ENCODE measurements at regions not wholly inside any gene's neighbourhood (a gene's known extent, or its start where the extent isn't known, plus 50 kb on each side); places are given as distances from the start of the nearest gene placed in this dataset.
A peak's percentile ranks its signal among the peaks of the same experiment; 100 is the strongest.
"Not testable (repeated sequence)": the region's sequence is repeated elsewhere in the genome, so short reads cannot be mapped to it uniquely, and the experiment has no call there.

DNA sequence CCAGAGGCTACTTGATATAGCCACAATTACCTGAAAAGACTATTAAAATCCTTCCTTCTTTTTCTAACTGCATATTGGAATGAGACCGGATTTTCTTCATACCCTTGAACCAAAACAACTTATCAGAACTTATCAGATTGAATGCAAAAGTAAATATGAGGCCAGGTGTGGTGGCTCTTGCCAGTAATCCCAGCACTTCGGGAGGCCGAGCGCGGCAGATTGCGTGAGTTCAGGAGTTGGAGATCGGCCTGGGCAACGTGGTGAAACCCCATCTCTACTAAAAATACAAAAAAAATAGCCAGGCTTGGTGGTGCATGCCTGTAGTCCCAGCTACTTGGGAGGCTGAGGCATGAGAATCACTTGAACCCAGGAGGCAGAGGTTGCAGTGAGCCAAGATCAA is 72.8 kb upstream of the TOP1 start:
- not testable (repeated sequence) for H3K9me3 Mint-ChIP-seq; H3K27ac Mint-ChIP-seq (ENCODE audit: low read depth); H3K4me3 Mint-ChIP-seq; ATAC-seq (replicated peaks; ENCODE audit: extremely low read depth, poor library complexity, severe bottlenecking); H3K4me1 Mint-ChIP-seq; H3K36me3 Mint-ChIP-seq (ENCODE audit: insufficient read depth); DNase-seq (ENCODE audit: low spot score in 2 of 2)
- peaks cover 16% of the 10 kb centered on the region for H3K27me3 Mint-ChIP-seq

DNA sequence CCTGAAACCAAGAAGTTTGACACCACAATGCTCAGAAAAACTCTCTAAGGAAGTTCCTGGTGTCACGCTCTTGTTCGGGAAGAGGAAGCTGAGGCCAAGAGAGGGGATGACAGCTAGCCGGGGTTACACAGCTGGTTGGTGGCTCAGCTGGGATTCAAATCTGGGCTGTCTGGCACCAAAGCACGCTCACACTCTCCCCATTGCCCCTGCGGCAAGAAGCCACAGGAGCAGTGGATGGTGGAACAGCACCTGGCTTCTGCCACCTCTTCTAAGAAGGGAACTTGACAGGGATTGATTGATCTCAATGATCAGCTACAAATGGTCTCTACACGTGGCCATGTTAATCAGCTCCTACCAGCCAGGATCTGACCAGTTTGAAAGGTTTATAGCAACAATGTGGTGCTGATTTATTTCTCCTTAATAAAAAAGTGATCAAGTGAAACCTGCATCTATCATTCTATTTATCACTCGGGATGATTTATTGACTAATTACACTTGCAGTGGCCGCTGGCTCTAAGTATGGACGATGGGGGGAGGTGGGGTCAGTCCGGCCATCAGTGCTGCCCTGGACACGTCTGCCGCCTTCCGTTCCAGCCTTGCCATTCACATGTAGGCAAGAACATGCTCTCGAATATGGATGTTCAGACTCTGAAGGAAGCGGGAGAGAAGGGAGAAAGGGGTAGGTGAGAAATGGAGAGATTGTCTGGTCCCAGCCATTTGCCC is 71.9 kb upstream of the TOP1 start:
- ATAC-seq (replicated peaks; ENCODE audit: extremely low read depth, poor library complexity, severe bottlenecking) (no peak), DNase-seq (ENCODE audit: low spot score in 2 of 2) (no peak)
- H3K27ac Mint-ChIP-seq (ENCODE audit: low read depth) = no peak overlapping the region
- H3K27me3 Mint-ChIP-seq = peaks cover 15% of the 10 kb centered on the region
- no peak overlapping the region for H3K4me3 Mint-ChIP-seq
- H3K4me1 Mint-ChIP-seq = peaks cover 5% of the 10 kb centered on the region
- no peaks in the 10 kb centered on the region for H3K36me3 Mint-ChIP-seq (ENCODE audit: insufficient read depth)
- no peaks in the 10 kb centered on the region for H3K9me3 Mint-ChIP-seq

DNA sequence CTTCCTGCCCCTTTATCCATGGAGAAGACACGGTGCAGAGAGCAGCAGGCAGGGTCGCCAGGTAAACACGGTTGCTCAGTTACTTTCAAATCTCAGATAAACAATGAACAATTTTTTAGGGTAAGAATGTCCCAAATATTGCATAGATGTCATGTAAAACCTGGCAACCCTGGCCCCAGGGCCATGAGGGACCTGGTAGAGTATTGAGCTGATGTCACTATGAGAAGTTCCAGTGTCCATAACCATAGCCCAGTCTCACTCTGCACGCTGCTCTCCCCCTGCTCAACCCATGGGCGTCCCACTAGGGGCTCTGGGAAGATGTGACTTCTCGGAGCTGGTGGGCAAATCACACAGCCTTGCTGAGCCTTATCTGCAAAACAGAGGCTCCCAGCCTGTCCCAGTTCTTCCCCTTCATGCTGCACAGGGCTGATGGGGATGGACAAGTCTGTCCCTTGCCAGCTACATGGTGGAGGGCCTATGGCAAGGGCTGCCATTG is 71.3 kb upstream of the TOP1 start:
- Mint-ChIP-seq H3K4me3 (no peak overlapping the region), H3K27ac (ENCODE audit: low read depth) (no peak overlapping the region), H3K9me3 (no peaks in the 10 kb centered on the region), H3K27me3 (peaks cover 9% of the 10 kb centered on the region), H3K36me3 (ENCODE audit: insufficient read depth) (no peaks in the 10 kb centered on the region), H3K4me1 (peaks cover 11% of the 10 kb centered on the region)
- no peak for ATAC-seq (replicated peaks; ENCODE audit: extremely low read depth, poor library complexity, severe bottlenecking)
- DNase-seq (ENCODE audit: low spot score in 2 of 2) = no peak

DNA sequence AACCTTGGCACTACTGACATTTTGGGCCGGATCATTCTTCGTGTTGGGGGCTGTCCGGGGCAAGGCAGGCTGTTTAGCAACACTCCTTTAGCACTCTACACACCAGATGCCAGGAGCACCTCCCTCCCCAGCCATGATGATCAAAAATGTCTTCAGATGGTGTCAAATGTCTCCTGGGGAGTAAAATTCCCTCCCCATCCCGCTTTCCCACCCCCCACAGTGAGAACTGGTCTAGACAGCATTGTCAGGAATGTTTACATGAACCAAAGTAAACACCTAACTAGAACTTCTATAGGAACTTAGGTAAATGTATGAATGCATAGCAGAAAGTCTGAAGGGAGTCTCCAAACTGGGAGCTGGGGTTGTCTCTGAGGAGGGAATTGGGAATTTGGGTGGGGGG is 70.0 kb upstream of the TOP1 start:
- DNase-seq (ENCODE audit: low spot score in 2 of 2) (no peak), ATAC-seq (replicated peaks; ENCODE audit: extremely low read depth, poor library complexity, severe bottlenecking) (no peak)
- Mint-ChIP-seq H3K27ac (ENCODE audit: low read depth) (no peak overlapping the region), H3K36me3 (ENCODE audit: insufficient read depth) (no peaks in the 10 kb centered on the region), H3K9me3 (no peaks in the 10 kb centered on the region), H3K4me1 (peaks cover 11% of the 10 kb centered on the region), H3K27me3 (peaks cover 9% of the 10 kb centered on the region), H3K4me3 (no peak overlapping the region)

DNA sequence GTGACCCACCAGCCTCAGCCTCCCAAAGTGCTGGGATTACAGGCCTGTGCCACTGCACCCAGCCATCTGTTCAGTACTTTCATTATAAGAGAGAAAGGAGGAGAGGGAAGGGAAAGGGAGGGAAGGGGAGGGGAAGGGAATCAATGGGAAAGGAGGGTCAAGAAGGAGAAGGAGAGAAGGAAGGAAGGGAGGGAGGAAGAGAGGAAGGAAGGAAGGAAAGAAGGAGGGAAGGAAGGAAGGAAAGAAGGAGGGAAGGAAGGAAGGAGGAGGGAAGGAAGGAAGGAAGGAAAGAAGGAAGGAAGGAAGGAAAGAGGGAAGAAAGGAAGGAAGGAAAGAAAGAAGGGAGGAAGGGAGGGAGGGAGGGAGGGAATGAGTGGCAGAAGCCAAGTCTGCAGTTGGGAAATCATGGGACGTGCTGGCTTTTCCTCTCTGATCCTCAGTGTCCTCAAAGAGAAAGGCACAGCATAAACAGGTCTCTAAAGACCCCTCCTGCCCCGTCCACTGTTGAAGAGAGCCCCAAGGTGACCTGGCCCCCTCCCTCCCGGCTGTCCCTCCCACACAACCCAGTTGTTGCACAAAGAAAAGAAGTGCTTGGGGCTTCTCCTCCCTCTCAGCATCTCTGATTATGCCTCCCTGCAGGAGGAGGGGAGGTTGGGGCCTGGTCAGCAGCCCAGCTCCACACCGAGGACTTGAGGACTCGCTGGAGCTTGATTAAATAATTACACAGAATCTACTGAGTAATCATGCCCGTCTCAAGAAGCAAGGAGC is 69.1 kb upstream of the TOP1 start:
- DNase-seq (ENCODE audit: low spot score in 2 of 2) = no peak
- Mint-ChIP-seq H3K4me1 (peaks cover 11% of the 10 kb centered on the region), H3K36me3 (ENCODE audit: insufficient read depth) (no peaks in the 10 kb centered on the region), H3K9me3 (no peaks in the 10 kb centered on the region), H3K4me3 (no peak overlapping the region), H3K27me3 (peaks cover 9% of the 10 kb centered on the region), H3K27ac (ENCODE audit: low read depth) (no peak overlapping the region)
- ATAC-seq (replicated peaks; ENCODE audit: extremely low read depth, poor library complexity, severe bottlenecking) = no peak

DNA sequence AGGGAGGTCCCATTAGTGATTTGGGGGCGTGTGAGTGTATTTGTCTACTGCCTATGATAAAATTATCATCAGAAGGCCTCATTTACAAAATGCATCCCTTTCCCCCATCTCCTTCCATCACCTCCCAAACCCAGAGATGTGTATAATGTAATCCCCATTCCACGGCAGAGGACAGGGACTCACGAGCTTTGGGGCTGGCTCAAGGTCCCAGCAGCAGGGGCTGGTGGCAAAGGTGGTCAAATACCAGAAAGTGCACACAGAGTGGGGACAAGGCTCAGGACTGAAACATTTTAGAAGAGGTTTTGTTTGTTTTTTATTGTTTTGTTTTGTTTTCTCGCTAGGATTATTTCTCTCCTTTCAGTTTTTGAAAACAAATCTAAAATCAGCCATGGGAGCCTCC is 68.5 kb upstream of the TOP1 start:
- no peak overlapping the region for H3K27ac Mint-ChIP-seq (ENCODE audit: low read depth)
- DNase-seq (ENCODE audit: low spot score in 2 of 2) (no peak), ATAC-seq (replicated peaks; ENCODE audit: extremely low read depth, poor library complexity, severe bottlenecking) (no peak)
- no peaks in the 10 kb centered on the region for H3K9me3 Mint-ChIP-seq
- H3K4me1 Mint-ChIP-seq = peaks cover 11% of the 10 kb centered on the region
- no peaks in the 10 kb centered on the region for H3K36me3 Mint-ChIP-seq (ENCODE audit: insufficient read depth)
- H3K4me3 Mint-ChIP-seq = no peak overlapping the region
- H3K27me3 Mint-ChIP-seq = peaks cover 9% of the 10 kb centered on the region

DNA sequence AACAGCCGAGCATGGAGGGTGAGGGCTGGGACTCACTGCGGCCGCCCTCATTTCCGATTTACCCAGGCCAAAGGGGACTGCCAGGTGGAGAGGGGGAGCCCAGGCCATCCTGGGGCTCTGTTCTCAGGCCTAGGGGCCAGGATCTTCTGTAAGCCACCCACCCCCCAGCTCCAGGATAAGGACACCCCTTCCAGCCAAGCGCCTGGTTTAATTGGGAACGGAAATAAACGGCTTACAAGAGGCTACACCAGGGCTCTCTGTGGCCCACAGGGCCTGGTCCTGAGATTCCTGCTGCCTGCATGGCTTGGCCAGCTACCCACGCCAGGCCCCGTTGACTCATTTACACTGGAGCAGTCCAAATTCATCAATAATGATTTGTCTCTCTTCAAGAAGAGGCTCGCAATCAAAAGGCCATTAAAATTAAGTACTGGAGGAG is 68.1 kb upstream of the TOP1 start:
- Mint-ChIP-seq H3K4me1 (peaks cover 11% of the 10 kb centered on the region), H3K36me3 (ENCODE audit: insufficient read depth) (no peaks in the 10 kb centered on the region), H3K27ac (ENCODE audit: low read depth) (no peak overlapping the region), H3K27me3 (peaks cover 9% of the 10 kb centered on the region), H3K9me3 (no peaks in the 10 kb centered on the region), H3K4me3 (no peak overlapping the region)
- no peak for ATAC-seq (replicated peaks; ENCODE audit: extremely low read depth, poor library complexity, severe bottlenecking)
- no peak for DNase-seq (ENCODE audit: low spot score in 2 of 2)

DNA sequence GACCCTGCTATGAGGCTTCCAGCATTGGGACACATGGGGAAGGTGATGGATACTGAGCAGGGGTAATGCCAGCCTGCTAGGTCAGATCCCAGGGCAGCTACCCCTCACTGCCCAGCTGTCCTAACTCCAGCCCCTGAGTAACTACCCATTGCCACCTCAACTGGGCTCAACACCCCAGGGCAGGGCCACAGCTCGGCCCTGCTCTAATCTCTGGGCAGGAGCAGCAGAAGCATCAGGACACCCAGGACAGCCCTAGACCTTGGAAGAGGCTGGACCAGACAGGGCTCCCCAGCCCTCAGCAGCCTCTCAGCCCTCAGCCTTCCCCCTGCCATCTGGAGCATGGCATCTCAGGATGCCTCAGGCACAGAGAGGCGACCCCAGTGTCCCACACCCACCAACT is 67.4 kb upstream of the TOP1 start:
- ATAC-seq (replicated peaks; ENCODE audit: extremely low read depth, poor library complexity, severe bottlenecking) = no peak
- Mint-ChIP-seq H3K36me3 (ENCODE audit: insufficient read depth) (no peaks in the 10 kb centered on the region), H3K9me3 (no peaks in the 10 kb centered on the region), H3K27me3 (peaks cover 9% of the 10 kb centered on the region), H3K4me3 (no peak overlapping the region), H3K27ac (ENCODE audit: low read depth) (no peak overlapping the region), H3K4me1 (peaks cover 11% of the 10 kb centered on the region)
- no peak for DNase-seq (ENCODE audit: low spot score in 2 of 2)

DNA sequence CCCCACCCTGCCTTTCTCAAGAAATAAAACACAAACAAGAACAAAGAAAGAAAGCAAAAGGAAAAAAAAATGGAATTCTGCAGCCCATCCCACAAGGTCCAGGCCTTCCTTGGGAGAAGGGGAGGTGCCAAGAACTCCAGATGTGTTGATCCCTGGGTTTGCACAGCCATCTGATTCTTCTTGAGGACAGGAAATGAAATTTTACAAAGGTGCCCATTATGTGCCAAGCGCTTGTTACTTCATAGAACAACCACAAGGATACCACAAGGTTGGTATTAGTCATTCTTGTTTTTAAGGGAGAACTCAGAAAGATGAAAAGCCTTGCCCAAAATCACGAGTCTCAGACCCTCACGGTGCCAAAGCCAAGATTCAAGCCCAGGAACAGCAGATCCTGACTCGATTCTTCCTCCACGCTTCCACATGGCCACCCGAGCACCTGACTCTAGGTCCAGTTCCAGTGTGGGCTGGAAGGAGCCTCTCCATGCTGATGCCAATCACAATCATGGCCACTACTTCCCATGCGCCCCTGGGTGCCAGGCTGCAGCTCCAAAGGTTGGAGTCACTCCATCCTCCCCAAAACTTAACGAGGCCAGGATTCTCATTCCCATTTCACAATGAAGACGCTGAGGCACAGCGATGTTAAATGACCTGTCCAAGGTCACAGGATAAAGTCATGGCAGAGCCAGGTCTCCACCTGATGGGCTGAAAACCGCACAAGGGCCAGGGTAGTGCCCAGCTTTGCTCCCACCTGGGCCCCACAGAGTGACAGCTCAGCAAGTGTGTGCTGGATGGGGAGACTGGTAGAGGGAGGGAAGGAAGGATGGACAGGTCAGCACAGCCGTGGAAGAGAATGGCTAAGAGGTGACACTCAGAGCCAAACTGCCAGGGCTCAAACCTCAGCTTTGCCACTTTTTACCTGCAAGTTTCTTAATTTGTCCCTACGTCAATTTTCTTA is 66.7 kb upstream of the TOP1 start:
- Mint-ChIP-seq H3K27ac (ENCODE audit: low read depth) (no peak overlapping the region), H3K4me1 (peaks cover 11% of the 10 kb centered on the region), H3K4me3 (no peak overlapping the region), H3K9me3 (no peaks in the 10 kb centered on the region), H3K27me3 (peaks cover 4% of the 10 kb centered on the region), H3K36me3 (ENCODE audit: insufficient read depth) (no peaks in the 10 kb centered on the region)
- DNase-seq (ENCODE audit: low spot score in 2 of 2) = no peak
- ATAC-seq (replicated peaks; ENCODE audit: extremely low read depth, poor library complexity, severe bottlenecking) = peak; percentile 33

DNA sequence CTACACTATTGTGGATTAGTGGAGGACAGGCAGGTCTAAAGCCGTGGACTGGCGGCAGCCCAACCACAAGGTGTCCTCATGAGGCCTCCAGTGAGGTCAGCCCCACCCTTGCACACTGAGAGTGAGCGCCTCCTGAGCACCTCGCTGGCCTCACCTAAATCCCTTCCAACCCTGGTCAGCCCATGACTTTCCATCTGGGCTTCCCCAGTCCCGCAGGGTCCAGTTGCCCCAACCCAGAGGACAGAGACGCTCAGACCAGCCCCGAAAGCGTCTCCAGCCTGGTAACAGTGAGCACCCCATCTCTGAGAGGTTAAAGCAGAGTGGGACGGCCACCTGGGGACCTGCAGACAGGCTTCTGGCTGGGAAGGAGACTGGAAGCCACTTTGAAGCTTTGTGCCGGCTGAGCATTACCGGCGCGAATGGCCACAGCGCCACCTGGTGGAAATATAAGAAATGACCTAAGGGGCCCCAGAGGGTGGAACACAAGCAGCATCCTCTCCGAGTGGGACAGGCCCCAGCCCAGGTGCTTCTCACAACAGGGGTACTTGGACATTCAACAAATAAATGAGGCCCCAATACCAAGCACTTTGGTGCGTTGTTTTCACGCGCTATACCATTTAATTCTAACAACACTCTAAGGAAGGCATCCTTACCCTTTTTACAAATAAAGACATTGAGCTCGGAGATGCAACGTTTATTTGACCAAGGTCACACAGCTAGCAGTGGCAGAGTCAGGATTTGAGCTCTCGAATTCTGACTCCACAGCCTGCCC is 65.7 kb upstream of the TOP1 start:
- H3K4me3 Mint-ChIP-seq = no peak overlapping the region
- no peaks in the 10 kb centered on the region for H3K36me3 Mint-ChIP-seq (ENCODE audit: insufficient read depth)
- no peaks in the 10 kb centered on the region for H3K9me3 Mint-ChIP-seq
- DNase-seq (ENCODE audit: low spot score in 2 of 2) (peak; percentile 66), ATAC-seq (replicated peaks; ENCODE audit: extremely low read depth, poor library complexity, severe bottlenecking) (peak; percentile 90)
- no peak overlapping the region for H3K27ac Mint-ChIP-seq (ENCODE audit: low read depth)
- H3K4me1 Mint-ChIP-seq = peaks cover 11% of the 10 kb centered on the region
- no peaks in the 10 kb centered on the region for H3K27me3 Mint-ChIP-seq

DNA sequence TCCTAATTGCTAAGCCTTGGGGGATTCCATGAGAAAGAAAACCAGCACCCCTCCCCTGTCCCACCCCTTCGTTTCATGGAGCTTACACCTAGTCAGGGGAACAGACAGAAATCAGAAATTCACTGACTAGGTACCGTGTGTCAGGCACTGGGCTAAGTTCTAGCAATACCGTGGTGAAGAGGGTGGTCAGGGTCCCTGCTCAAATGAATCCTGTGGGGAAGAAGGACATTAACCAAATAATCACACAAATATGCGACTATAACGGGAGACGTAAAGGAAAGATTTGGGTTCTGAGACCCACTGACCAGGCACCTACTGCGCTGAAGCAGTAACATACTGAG is 65.1 kb upstream of the TOP1 start:
- no peaks in the 10 kb centered on the region for H3K9me3 Mint-ChIP-seq
- H3K27me3 Mint-ChIP-seq = no peaks in the 10 kb centered on the region
- peaks cover 11% of the 10 kb centered on the region for H3K4me1 Mint-ChIP-seq
- ATAC-seq (replicated peaks; ENCODE audit: extremely low read depth, poor library complexity, severe bottlenecking) = no peak
- no peak overlapping the region for H3K27ac Mint-ChIP-seq (ENCODE audit: low read depth)
- no peaks in the 10 kb centered on the region for H3K36me3 Mint-ChIP-seq (ENCODE audit: insufficient read depth)
- no peak overlapping the region for H3K4me3 Mint-ChIP-seq
- no peak for DNase-seq (ENCODE audit: low spot score in 2 of 2)

DNA sequence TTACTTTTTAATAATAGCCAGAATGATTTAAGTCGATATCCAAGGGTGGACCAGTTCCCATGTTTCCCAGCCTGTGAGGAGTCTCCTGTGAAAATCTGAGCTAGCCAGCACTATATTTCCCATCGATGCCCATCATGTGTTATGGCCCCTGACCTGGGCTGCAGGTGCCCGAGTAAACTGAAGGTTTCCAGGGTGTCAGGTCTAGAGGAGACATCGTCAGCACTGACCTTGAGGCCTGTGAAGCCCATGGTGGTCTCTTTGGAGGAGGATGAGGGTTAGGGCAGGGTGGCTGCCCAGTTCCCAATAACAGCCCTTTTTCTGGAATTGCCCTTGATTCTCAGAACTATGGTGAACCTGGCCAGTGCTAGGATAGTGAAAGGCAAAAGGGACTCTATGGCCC is 63.0 kb upstream of the TOP1 start:
- no peak for DNase-seq (ENCODE audit: low spot score in 2 of 2)
- peaks cover 3% of the 10 kb centered on the region for H3K36me3 Mint-ChIP-seq (ENCODE audit: insufficient read depth)
- no peak for ATAC-seq (replicated peaks; ENCODE audit: extremely low read depth, poor library complexity, severe bottlenecking)
- H3K9me3 Mint-ChIP-seq = no peaks in the 10 kb centered on the region
- H3K27ac Mint-ChIP-seq (ENCODE audit: low read depth) = no peak overlapping the region
- H3K4me1 Mint-ChIP-seq = peaks cover 22% of the 10 kb centered on the region
- no peak overlapping the region for H3K4me3 Mint-ChIP-seq
- H3K27me3 Mint-ChIP-seq = peaks cover 17% of the 10 kb centered on the region
